SK-N-SH treated with all-trans-retinoic acid at 6 μM for 48 hours (cell line): ENCODE measurements at regions not wholly inside any gene's neighbourhood (a gene's known extent, or its start where the extent isn't known, plus 50 kb on each side); places are given as distances from the start of the nearest gene placed in this dataset.

Experiments used
- ATAC-seq: fragments of 200-7000 bp; cut with Tn5 transposase; 3 replicates; pipeline ENCODE4 v1.9.1; 2020; ENCODE audit warnings: mild to moderate bottlenecking, moderate library complexity
- ARNTL ChIP-seq: fragments of 450-650 bp; formaldehyde crosslinking; IDR thresholded peaks from 2 replicates; pipeline ENCODE4 v1.5.0; 2020; ENCODE audit warnings: low read depth, mild to moderate bottlenecking, moderate library complexity, borderline replicate concordance
- BACH2 ChIP-seq: fragments of 250-450 bp; sonication (Bioruptor Pico); IDR thresholded peaks from 2 replicates; pipeline ENCODE4 v1.9.0; 2021; ENCODE audit warnings: mild to moderate bottlenecking, borderline replicate concordance
- CREB5 ChIP-seq: fragments of 250-450 bp; sonication (Bioruptor Pico); IDR thresholded peaks from 2 replicates; pipeline ENCODE4 v1.5.1; 2020; ENCODE audit warnings: low read depth, mild to moderate bottlenecking, moderate library complexity
- CSDC2 ChIP-seq: fragments of 250-450 bp; sonication (Bioruptor Pico); IDR thresholded peaks from 2 replicates; pipeline ENCODE4 v1.5.0; 2020; ENCODE audit warnings: mild to moderate bottlenecking, moderate library complexity
- ESRRG ChIP-seq: fragments of 250-450 bp; sonication (Bioruptor Pico); IDR thresholded peaks from 2 replicates; pipeline ENCODE4 v1.6.1; 2021; ENCODE audit warnings: mild to moderate bottlenecking
- GLIS3 ChIP-seq: fragments of 250-450 bp; sonication (Bioruptor Pico); IDR thresholded peaks from 2 replicates; pipeline ENCODE4 v1.5.0; 2020; ENCODE audit warnings: mild to moderate bottlenecking, moderate library complexity
- ISL1 ChIP-seq: fragments of 250-450 bp; sonication (Bioruptor Pico); IDR thresholded peaks from 2 replicates; pipeline ENCODE4 v2.1.2; 2022; ENCODE audit warnings: mild to moderate bottlenecking, moderate library complexity
- OSR1 ChIP-seq: fragments of 250-450 bp; sonication (Bioruptor Pico); IDR thresholded peaks from 2 replicates; pipeline ENCODE4 v1.8.0; 2022; ENCODE audit warnings: moderate library complexity, mild to moderate bottlenecking, inconsistent platforms
- PPARA ChIP-seq: fragments of 250-450 bp; sonication (Bioruptor Pico); IDR thresholded peaks from 2 replicates; pipeline ENCODE4 v1.5.0; 2020; ENCODE audit warnings: mild to moderate bottlenecking, borderline replicate concordance
- RARB ChIP-seq: fragments of 250-450 bp; sonication (Bioruptor Pico); IDR thresholded peaks from 2 replicates; pipeline ENCODE4 v1.8.0; 2021; ENCODE audit warnings: mild to moderate bottlenecking, moderate library complexity
- TCF4 ChIP-seq: fragments of 250-450 bp; sonication (Bioruptor Pico); IDR thresholded peaks from 2 replicates; pipeline ENCODE4 v1.8.0; 2021; ENCODE audit warnings: mild to moderate bottlenecking, moderate library complexity, borderline replicate concordance
- TOX ChIP-seq: fragments of 250-450 bp; sonication (Bioruptor Pico); IDR thresholded peaks from 2 replicates; pipeline ENCODE4 v1.8.0; 2021; ENCODE audit warnings: mild to moderate bottlenecking, moderate library complexity, borderline replicate concordance
- ZC3H10 ChIP-seq: fragments of 250-450 bp; sonication (Bioruptor Pico); IDR thresholded peaks from 2 replicates; pipeline ENCODE4 v1.5.1; 2021; ENCODE audit warnings: mild to moderate bottlenecking, moderate library complexity
- ZFP30 ChIP-seq: fragments of 450-650 bp; formaldehyde crosslinking; IDR thresholded peaks from 2 replicates; pipeline ENCODE4 v1.5.0; 2022; ENCODE audit warnings: mild to moderate bottlenecking, moderate library complexity
- ZNF565 ChIP-seq: fragments of 450-650 bp; formaldehyde crosslinking; conservative IDR thresholded peaks from 2 replicates; pipeline ENCODE4 v1.5.0; 2020; ENCODE audit warnings: low read depth, mild to moderate bottlenecking, moderate library complexity
- ZNF8 ChIP-seq: fragments of 450-650 bp; formaldehyde crosslinking; IDR thresholded peaks from 2 replicates; pipeline ENCODE4 v1.5.0; 2020; ENCODE audit warnings: mild to moderate bottlenecking, moderate library complexity
- TF ChIP-seq, protein P1 (sequence below): fragments of 250-450 bp; sonication (Bioruptor Pico); IDR thresholded peaks from 2 replicates; pipeline ENCODE4 v1.5.0; 2020; ENCODE audit warnings: mild to moderate bottlenecking, moderate library complexity

DNA sequence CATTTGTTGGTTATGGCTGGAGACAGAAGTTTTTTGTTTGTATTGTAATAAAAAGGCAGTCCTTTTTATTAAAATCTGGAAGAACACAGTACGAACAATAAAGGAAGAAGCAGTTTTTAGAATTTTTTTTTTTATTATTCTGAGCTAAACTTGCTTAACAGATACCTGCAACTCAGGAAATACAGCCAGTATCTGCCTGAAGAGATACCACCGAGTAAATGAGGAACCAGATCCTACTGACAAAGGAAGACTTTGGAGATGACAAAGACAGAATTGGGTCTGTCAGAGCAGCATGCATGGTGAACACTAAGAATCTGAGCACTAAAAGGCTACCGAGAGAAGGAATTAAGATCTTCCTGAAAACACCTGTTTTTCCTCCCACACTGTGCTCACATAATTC, 1335.9 kb upstream of the SORCS1 start:
- ATAC-seq = no peak
- TF ChIP-seq CREB5 (CRISPR knock-in tag) (no peak), ZNF8 (CRISPR knock-in tag) (no peak), GLIS3 (CRISPR knock-in tag) (no peak)

DNA sequence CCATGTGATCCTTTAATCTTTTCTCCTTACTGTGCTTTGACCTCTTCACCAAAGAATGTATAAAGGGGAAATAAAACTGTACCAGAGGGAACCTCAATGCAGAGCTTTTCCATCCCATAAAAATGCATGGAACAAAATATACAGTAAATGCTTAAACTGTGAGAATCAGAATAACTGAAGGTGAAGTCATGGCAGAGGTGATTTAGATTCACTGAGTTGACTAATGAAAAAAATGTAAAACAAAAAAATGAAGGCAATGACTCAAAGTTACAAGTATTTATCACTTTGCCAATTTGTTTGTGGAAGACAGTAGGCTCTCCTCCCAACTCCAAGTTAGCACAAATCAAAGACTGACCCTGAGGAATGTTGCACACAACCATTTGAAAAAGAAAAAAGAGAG, 1331.6 kb upstream of the SORCS1 start:
- TF ChIP-seq ZNF565 (CRISPR knock-in tag) (no peak), RARB (no peak), ZNF8 (CRISPR knock-in tag) (no peak), ZFP30 (CRISPR knock-in tag) (no peak)
- no peak for ATAC-seq

GRCh38 chr10:108490944-108491343, 1326.4 kb upstream of the SORCS1 start:
- ATAC-seq = peak; percentile 69
- TF ChIP-seq ZFP30 (CRISPR knock-in tag) (no peak), CSDC2 (no peak), RARB (no peak), ISL1 (CRISPR knock-in tag) (peak; percentile 88), ESRRG (no peak), TOX (no peak), ARNTL (CRISPR knock-in tag) (no peak)
- TF ChIP-seq, protein P1, sequence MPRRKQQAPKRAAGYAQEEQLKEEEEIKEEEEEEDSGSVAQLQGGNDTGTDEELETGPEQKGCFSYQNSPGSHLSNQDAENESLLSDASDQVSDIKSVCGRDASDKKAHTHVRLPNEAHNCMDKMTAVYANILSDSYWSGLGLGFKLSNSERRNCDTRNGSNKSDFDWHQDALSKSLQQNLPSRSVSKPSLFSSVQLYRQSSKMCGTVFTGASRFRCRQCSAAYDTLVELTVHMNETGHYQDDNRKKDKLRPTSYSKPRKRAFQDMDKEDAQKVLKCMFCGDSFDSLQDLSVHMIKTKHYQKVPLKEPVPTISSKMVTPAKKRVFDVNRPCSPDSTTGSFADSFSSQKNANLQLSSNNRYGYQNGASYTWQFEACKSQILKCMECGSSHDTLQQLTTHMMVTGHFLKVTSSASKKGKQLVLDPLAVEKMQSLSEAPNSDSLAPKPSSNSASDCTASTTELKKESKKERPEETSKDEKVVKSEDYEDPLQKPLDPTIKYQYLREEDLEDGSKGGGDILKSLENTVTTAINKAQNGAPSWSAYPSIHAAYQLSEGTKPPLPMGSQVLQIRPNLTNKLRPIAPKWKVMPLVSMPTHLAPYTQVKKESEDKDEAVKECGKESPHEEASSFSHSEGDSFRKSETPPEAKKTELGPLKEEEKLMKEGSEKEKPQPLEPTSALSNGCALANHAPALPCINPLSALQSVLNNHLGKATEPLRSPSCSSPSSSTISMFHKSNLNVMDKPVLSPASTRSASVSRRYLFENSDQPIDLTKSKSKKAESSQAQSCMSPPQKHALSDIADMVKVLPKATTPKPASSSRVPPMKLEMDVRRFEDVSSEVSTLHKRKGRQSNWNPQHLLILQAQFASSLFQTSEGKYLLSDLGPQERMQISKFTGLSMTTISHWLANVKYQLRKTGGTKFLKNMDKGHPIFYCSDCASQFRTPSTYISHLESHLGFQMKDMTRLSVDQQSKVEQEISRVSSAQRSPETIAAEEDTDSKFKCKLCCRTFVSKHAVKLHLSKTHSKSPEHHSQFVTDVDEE (CRISPR knock-in tag) = no peak

- ATAC-seq = no peak
- no peak for TF ChIP-seq GLIS3 (CRISPR knock-in tag)
- no peak for TF ChIP-seq TCF4 (CRISPR knock-in tag)
- TF ChIP-seq ZFP30 (CRISPR knock-in tag) = no peak
- TF ChIP-seq, protein P1 (CRISPR knock-in tag) = no peak
- TF ChIP-seq CREB5 (CRISPR knock-in tag) = no peak
- TF ChIP-seq ESRRG = no peak
- no peak for TF ChIP-seq ZC3H10 (CRISPR knock-in tag)
- TF ChIP-seq OSR1 = no peak
Observed at GRCh38 chr10:108471420-108471819, 1306.9 kb upstream of the SORCS1 start.

DNA sequence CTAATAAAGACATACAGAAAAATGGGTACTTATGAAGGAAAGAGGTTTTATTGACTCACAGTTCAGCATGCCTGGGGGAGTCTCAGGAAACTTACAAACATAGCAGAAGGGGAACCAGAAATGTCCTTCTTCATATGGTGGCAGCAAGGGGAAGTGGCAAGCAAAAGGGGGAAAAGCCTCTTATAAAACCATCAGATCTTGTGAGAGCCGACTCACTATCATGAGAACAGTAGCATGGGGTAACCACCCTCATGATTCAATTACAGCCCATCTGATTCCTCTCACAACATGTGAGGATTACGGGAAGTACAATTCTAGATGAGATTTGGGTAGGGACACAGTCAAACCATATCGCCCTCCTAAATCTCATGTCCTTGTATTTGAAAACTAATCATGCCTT, 1305.4 kb upstream of the SORCS1 start:
- TF ChIP-seq OSR1 = no peak
- ATAC-seq = no peak

GRCh38 chr10:108465871-108466641, 1301.5 kb upstream of the SORCS1 start:
- peak; percentile 94 for ATAC-seq
- TF ChIP-seq TCF4 (CRISPR knock-in tag) = no peak
- TF ChIP-seq PPARA (CRISPR knock-in tag) = no peak
- no peak for TF ChIP-seq ZNF8 (CRISPR knock-in tag)
- no peak for TF ChIP-seq ESRRG
- TF ChIP-seq TOX = no peak
- TF ChIP-seq GLIS3 (CRISPR knock-in tag) = no peak
- no peak for TF ChIP-seq BACH2 (CRISPR knock-in tag)
- TF ChIP-seq OSR1 = no peak
- TF ChIP-seq, all 23 proteins: peak for 0
